Chondrocyte (in vitro differentiated cells): ENCODE measurements at regions not wholly inside any gene's neighbourhood (a gene's known extent, or its start where the extent isn't known, plus 50 kb on each side); places are given as distances from the start of the nearest gene placed in this dataset.
"Not testable (repeated sequence)": the region's sequence is repeated elsewhere in the genome, so short reads cannot be mapped to it uniquely, and the experiment has no call there.

Source experiments
- DNase-seq: peaks from one replicate; pipeline ENCODE4 v3.0.0; 2021; ENCODE audit warnings: mixed read lengths, low spot score
- H3K27ac Mint-ChIP-seq: one replicate; pipeline ENCODE4 v1.8.0; 2021; ENCODE audit warnings: mild to moderate bottlenecking, moderate library complexity, mixed read lengths; ENCODE audit not compliant: unreplicated experiment
- H3K27me3 Mint-ChIP-seq: 2 replicates; pipeline ENCODE4 v1.8.0; 2021; ENCODE audit warnings: low read depth, mixed read lengths
- H3K36me3 Mint-ChIP-seq: 2 replicates; pipeline ENCODE4 v1.8.0; 2021; ENCODE audit warnings: low read depth, mixed read lengths
- H3K4me1 Mint-ChIP-seq: 2 replicates; pipeline ENCODE4 v1.8.0; 2021; ENCODE audit warnings: low read depth, mild to moderate bottlenecking, mixed read lengths
- H3K4me3 Mint-ChIP-seq: one replicate; pipeline ENCODE4 v1.8.0; 2021; ENCODE audit warnings: mild to moderate bottlenecking, moderate library complexity, mixed read lengths; ENCODE audit not compliant: unreplicated experiment
- H3K9me3 Mint-ChIP-seq: 2 replicates; pipeline ENCODE4 v1.8.0; 2021; ENCODE audit warnings: low read depth, mixed read lengths
- CTCF ChIP-seq: fragments of 200-600 bp; sonication (generic); IDR thresholded peaks from 2 replicates; pipeline ENCODE4 v1.5.0; 2021; ENCODE audit warnings: antibody characterized with exemption, mild to moderate bottlenecking, moderate library complexity

- no peaks in the 10 kb centered on the region for H3K36me3 Mint-ChIP-seq
- H3K27me3 Mint-ChIP-seq, result no peaks in the 10 kb centered on the region
These were observed 1529.8 kb downstream of the FAM181B start for GRCh38 chr11:81203876-81204275.

GRCh38 chr11:81197396-81197795, 1536.3 kb downstream of the FAM181B start:
- Mint-ChIP-seq H3K27ac (no peak overlapping the region), H3K4me1 (no peaks in the 10 kb centered on the region), H3K27me3 (no peaks in the 10 kb centered on the region), H3K4me3 (no peak overlapping the region), H3K9me3 (peaks cover 42% of the 10 kb centered on the region), H3K36me3 (no peaks in the 10 kb centered on the region)
- TF ChIP-seq CTCF, result no peak
- no peak for DNase-seq

More at GRCh38 chr11:81203876-81204275, 1529.8 kb downstream of the FAM181B start:
- no peaks in the 10 kb centered on the region for H3K4me1 Mint-ChIP-seq
- H3K27ac Mint-ChIP-seq, result no peak overlapping the region
- TF ChIP-seq CTCF, result no peak
- no peak overlapping the region for H3K4me3 Mint-ChIP-seq
- no peak for DNase-seq
- H3K9me3 Mint-ChIP-seq, result peaks cover 14% of the 10 kb centered on the region

GRCh38 chr11:81192516-81192915, 1541.1 kb downstream of the FAM181B start:
- H3K27ac Mint-ChIP-seq, result no peak overlapping the region

GRCh38 chr11:81190546-81190945, 1543.1 kb downstream of the FAM181B start:
- Mint-ChIP-seq H3K27me3 (no peaks in the 10 kb centered on the region), H3K27ac (no peak overlapping the region), H3K4me3 (no peak overlapping the region), H3K9me3 (peaks cover 15% of the 10 kb centered on the region), H3K4me1 (no peaks in the 10 kb centered on the region), H3K36me3 (no peaks in the 10 kb centered on the region)
- no peak for DNase-seq
- TF ChIP-seq CTCF, result no peak

More at GRCh38 chr11:81192516-81192915, 1541.1 kb downstream of the FAM181B start:
- TF ChIP-seq CTCF, result no peak
- no peak overlapping the region for H3K4me3 Mint-ChIP-seq
- H3K27me3 Mint-ChIP-seq, result no peaks in the 10 kb centered on the region
- no peaks in the 10 kb centered on the region for H3K4me1 Mint-ChIP-seq
- peaks cover 23% of the 10 kb centered on the region for H3K9me3 Mint-ChIP-seq
- no peak for DNase-seq
- no peaks in the 10 kb centered on the region for H3K36me3 Mint-ChIP-seq

- not testable (repeated sequence) for H3K27ac Mint-ChIP-seq, H3K27me3 Mint-ChIP-seq, H3K36me3 Mint-ChIP-seq, H3K4me3 Mint-ChIP-seq, DNase-seq, H3K4me1 Mint-ChIP-seq
- H3K9me3 Mint-ChIP-seq, result peaks cover 18% of the 10 kb centered on the region
These were observed 1546.6 kb downstream of the FAM181B start for GRCh38 chr11:81187033-81187432.

GRCh38 chr11:81174646-81175330, 1558.9 kb downstream of the FAM181B start:
- H3K9me3 Mint-ChIP-seq, result no peaks in the 10 kb centered on the region
- no peaks in the 10 kb centered on the region for H3K4me1 Mint-ChIP-seq
- TF ChIP-seq CTCF, result no peak
- H3K4me3 Mint-ChIP-seq, result no peak overlapping the region
- H3K27me3 Mint-ChIP-seq, result no peaks in the 10 kb centered on the region
- H3K27ac Mint-ChIP-seq, result no peak overlapping the region
- DNase-seq, result no peak
- no peaks in the 10 kb centered on the region for H3K36me3 Mint-ChIP-seq
